ENCODE measurements at regions not wholly inside any gene's neighbourhood (a gene's known extent, or its start where the extent isn't known, plus 50 kb on each side); places are given as distances from the start of the nearest gene placed in this dataset.

GRCh38 chr1:87733386-87733785 lies 404.7 kb downstream of the LMO4 start:
- DNase-seq, result no peak

- no peak for DNase-seq
Measured at GRCh38 chr1:87735750-87736149, 407.1 kb downstream of the LMO4 start.

GRCh38 chr1:87739141-87739540 lies 410.5 kb downstream of the LMO4 start:
- DNase-seq, result no peak

GRCh38 chr1:87739704-87740103 lies 411.0 kb downstream of the LMO4 start:
- DNase-seq, result no peak

GRCh38 chr1:87743256-87743655 lies 414.6 kb downstream of the LMO4 start:
- no peak for DNase-seq

GRCh38 chr1:87744056-87744455 lies 415.4 kb downstream of the LMO4 start:
- DNase-seq, result no peak

- DNase-seq, result no peak
Measured at GRCh38 chr1:87744763-87745162, 416.1 kb downstream of the LMO4 start.

GRCh38 chr1:87753366-87753765 lies 424.7 kb downstream of the LMO4 start:
- DNase-seq, result no peak

GRCh38 chr1:87754139-87754538 lies 425.5 kb downstream of the LMO4 start:
- no peak for DNase-seq

- no peak for DNase-seq
Measured at GRCh38 chr1:87757676-87758075, 429.0 kb downstream of the LMO4 start.

GRCh38 chr1:87759421-87760087 lies 430.9 kb downstream of the LMO4 start:
- no peak for DNase-seq

- DNase-seq, result no peak
Measured at GRCh38 chr1:87760155-87760554, 431.5 kb downstream of the LMO4 start.

- no peak for DNase-seq
Measured at GRCh38 chr1:87760654-87761053, 432.0 kb downstream of the LMO4 start.

- DNase-seq, result no peak
Measured at GRCh38 chr1:87763483-87763882, 434.8 kb downstream of the LMO4 start.

- no peak for DNase-seq
Measured at GRCh38 chr1:87765057-87765680, 436.5 kb downstream of the LMO4 start.

GRCh38 chr1:87765681-87766070 lies 437.0 kb downstream of the LMO4 start:
- no peak for DNase-seq

- DNase-seq, result no peak
Measured at GRCh38 chr1:87766737-87767136, 438.1 kb downstream of the LMO4 start.

- DNase-seq, result no peak
Measured at GRCh38 chr1:87778896-87779295, 450.2 kb downstream of the LMO4 start.

GRCh38 chr1:87781554-87781953 lies 452.9 kb downstream of the LMO4 start:
- no peak for DNase-seq

GRCh38 chr1:87783315-87783714 lies 454.6 kb downstream of the LMO4 start:
- no peak for DNase-seq

- DNase-seq, result no peak
Measured at GRCh38 chr1:87785386-87785785, 456.7 kb downstream of the LMO4 start.

- DNase-seq, result no peak
Measured at GRCh38 chr1:87786229-87786628, 457.5 kb downstream of the LMO4 start.

GRCh38 chr1:87786861-87787545 lies 458.3 kb downstream of the LMO4 start:
- no peak for DNase-seq

GRCh38 chr1:87787551-87787950 lies 458.9 kb downstream of the LMO4 start:
- DNase-seq, result no peak

Measured in stimulated activated CD4-positive, alpha-beta T cell treated with anti-CD3 and anti-CD28 coated beads, Interleukin-15, amount 100 ng/mL, for 24 hours (primary cell).